ENCODE measurements at regions not wholly inside any gene's neighbourhood (a gene's known extent, or its start where the extent isn't known, plus 50 kb on each side); places are given as distances from the start of the nearest gene placed in this dataset.

DNA sequence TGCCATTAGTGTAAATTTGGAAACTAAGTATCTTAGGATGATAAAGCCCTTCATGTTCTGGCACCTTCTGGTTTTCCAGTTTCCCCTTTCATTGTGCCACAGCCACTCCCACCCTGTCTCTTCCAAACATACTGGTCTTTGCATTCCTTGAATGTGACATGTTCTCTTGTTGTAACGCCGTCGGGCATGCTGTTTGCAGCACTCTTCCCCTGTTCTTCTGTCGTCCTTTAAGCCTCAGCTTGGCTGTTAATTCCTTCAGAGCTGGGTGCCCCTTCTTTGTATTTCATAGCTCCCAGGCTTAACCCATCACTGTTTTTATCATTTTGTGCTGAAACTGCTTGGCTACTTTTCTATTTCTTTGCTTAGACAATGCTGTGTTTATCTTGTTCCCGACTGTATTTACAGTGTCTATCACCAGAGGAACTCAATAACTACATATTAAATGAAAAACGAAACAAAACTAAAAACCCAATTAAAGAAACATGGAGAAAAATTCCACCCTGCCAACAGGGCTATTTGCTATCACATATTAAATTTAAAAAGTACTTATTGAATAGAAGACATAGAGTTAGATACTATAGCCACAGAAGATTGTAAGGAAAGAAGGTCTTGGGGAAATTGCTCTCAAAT is 95.4 kb upstream of the KCNAB1 start:
- H3K4me1 ChIP-seq (ENCODE audit: control insufficient read depth in 3 of 3, insufficient read depth in 2 of 3, low read depth in 1 of 3, low read length in 2 of 3) = no peaks in the 10 kb centered on the region
- no peaks in the 10 kb centered on the region for H3K36me3 ChIP-seq (ENCODE audit: control insufficient read depth in 3 of 3, insufficient read depth in 2 of 3, low read depth in 1 of 3, low read length in 3 of 3)
- DNase-seq (no peak), FAIRE-seq (no peak)
- no peak overlapping the region for H3K27ac ChIP-seq (ENCODE audit: low read depth in 1 of 3, low read length in 2 of 3)
- WGBS, 3 donors = 15 to 29% (median 20%) methylated on average over 6 of the region's 6 CpGs
- H3K27me3 ChIP-seq (ENCODE audit: control insufficient read depth in 3 of 3, insufficient read depth in 3 of 3, low read length in 3 of 3) = peaks cover 0 to 5% (median 2%) of the 10 kb centered on the region in 3 donors
- H3K9me3 ChIP-seq (ENCODE audit: control insufficient read depth in 2 of 2, insufficient read depth in 1 of 2, low read depth in 1 of 2, low read length in 1 of 2) = no peaks in the 10 kb centered on the region
- H3K4me3 ChIP-seq (ENCODE audit: low read depth in 1 of 3, low read length in 3 of 3) = no peak overlapping the region

DNA sequence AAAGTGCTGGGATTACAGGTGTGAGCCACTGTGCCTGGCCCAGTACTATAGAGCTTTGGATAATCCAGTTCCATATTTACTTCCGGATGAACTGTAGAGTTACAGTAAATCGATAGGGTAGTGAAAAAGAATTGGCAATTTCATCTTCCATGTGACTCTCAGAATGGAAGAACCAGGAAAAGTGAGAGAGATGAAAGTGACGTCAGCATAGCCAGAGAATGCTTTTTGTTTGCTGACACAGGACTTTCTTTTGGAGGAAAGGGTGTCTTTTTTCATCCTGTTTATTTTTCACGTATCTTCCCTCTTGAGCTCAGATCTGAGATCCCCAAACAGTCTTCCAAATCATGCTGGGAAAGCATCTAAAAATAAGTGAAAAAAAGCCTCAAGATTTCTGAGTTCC is 91.2 kb upstream of the KCNAB1 start:
- no peaks in the 10 kb centered on the region for H3K4me1 ChIP-seq (ENCODE audit: control insufficient read depth in 3 of 3, insufficient read depth in 2 of 3, low read depth in 1 of 3, low read length in 2 of 3)
- no peak for FAIRE-seq

GRCh38 chr3:156030723-156031122 is 89.7 kb upstream of the KCNAB1 start:
- Histone ChIP-seq H3K4me1 (ENCODE audit: control insufficient read depth in 3 of 3, insufficient read depth in 2 of 3, low read depth in 1 of 3, low read length in 2 of 3) (no peaks in the 10 kb centered on the region), H3K27ac (ENCODE audit: low read depth in 1 of 3, low read length in 2 of 3) (no peak overlapping the region), H3K36me3 (ENCODE audit: control insufficient read depth in 3 of 3, insufficient read depth in 2 of 3, low read depth in 1 of 3, low read length in 3 of 3) (no peaks in the 10 kb centered on the region), H3K9me3 (ENCODE audit: control insufficient read depth in 2 of 2, insufficient read depth in 1 of 2, low read depth in 1 of 2, low read length in 1 of 2) (no peaks in the 10 kb centered on the region), H3K4me3 (ENCODE audit: low read depth in 1 of 3, low read length in 3 of 3) (no peak overlapping the region), H3K27me3 (ENCODE audit: control insufficient read depth in 3 of 3, insufficient read depth in 3 of 3, low read length in 3 of 3) (no peaks in the 10 kb centered on the region)
- WGBS, 3 donors = 86 to 94% (median 88%) methylated on average over 4 of the region's 4 CpGs
- DNase-seq (no peak), FAIRE-seq (no peak)

More for the DNA sequence above, 91.2 kb upstream of the KCNAB1 start:
- Histone ChIP-seq H3K4me3 (ENCODE audit: low read depth in 1 of 3, low read length in 3 of 3) (no peak overlapping the region), H3K9me3 (ENCODE audit: control insufficient read depth in 2 of 2, insufficient read depth in 1 of 2, low read depth in 1 of 2, low read length in 1 of 2) (no peaks in the 10 kb centered on the region), H3K27ac (ENCODE audit: low read depth in 1 of 3, low read length in 2 of 3) (no peak overlapping the region), H3K36me3 (ENCODE audit: control insufficient read depth in 3 of 3, insufficient read depth in 2 of 3, low read depth in 1 of 3, low read length in 3 of 3) (no peaks in the 10 kb centered on the region), H3K27me3 (ENCODE audit: control insufficient read depth in 3 of 3, insufficient read depth in 3 of 3, low read length in 3 of 3) (no peaks in the 10 kb centered on the region)
- DNase-seq = no peak
- WGBS, 3 donors = 71 to 80% (median 78%) methylated on average over 4 of the region's 4 CpGs

DNA sequence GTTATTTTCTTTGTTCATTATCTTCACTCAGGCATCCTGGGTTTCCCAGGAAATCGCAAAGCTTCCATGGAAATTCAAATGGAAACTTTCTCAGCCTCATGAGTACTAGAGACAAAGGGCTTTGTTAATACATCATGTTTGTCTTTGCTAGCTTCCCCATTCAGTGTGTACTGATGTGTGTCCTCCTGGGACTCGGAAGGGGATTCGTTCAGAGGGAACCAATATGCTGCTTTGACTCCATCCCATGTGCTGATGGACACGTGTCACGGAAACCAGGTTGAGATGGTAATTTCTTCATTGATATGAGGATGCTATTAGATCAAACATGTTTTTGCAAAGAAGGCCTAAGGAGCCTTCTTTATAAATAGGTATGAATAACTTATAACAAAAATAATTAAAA is 87.0 kb upstream of the KCNAB1 start:
- no peaks in the 10 kb centered on the region for H3K27me3 ChIP-seq (ENCODE audit: control insufficient read depth in 3 of 3, insufficient read depth in 3 of 3, low read length in 3 of 3)
- no peaks in the 10 kb centered on the region for H3K4me1 ChIP-seq (ENCODE audit: control insufficient read depth in 3 of 3, insufficient read depth in 2 of 3, low read depth in 1 of 3, low read length in 2 of 3)
- H3K36me3 ChIP-seq (ENCODE audit: control insufficient read depth in 3 of 3, insufficient read depth in 2 of 3, low read depth in 1 of 3, low read length in 3 of 3) = no peaks in the 10 kb centered on the region
- no peak overlapping the region for H3K27ac ChIP-seq (ENCODE audit: low read depth in 1 of 3, low read length in 2 of 3)
- no peak overlapping the region for H3K4me3 ChIP-seq (ENCODE audit: low read depth in 1 of 3, low read length in 3 of 3)
- H3K9me3 ChIP-seq (ENCODE audit: control insufficient read depth in 2 of 2, insufficient read depth in 1 of 2, low read depth in 1 of 2, low read length in 1 of 2) = no peaks in the 10 kb centered on the region
- DNase-seq (no peak), FAIRE-seq (no peak)
- 84 to 90% (median 88%) methylated on average over 5 of the region's 5 CpGs for WGBS, 3 donors

GRCh38 chr3:156035158-156035557 is 85.2 kb upstream of the KCNAB1 start:
- 66 to 85% (median 77%) methylated on average over 1 of the region's 1 CpG for WGBS, 3 donors
- no peaks in the 10 kb centered on the region for H3K36me3 ChIP-seq (ENCODE audit: control insufficient read depth in 3 of 3, insufficient read depth in 2 of 3, low read depth in 1 of 3, low read length in 3 of 3)
- H3K27me3 ChIP-seq (ENCODE audit: control insufficient read depth in 3 of 3, insufficient read depth in 3 of 3, low read length in 3 of 3) = no peaks in the 10 kb centered on the region
- H3K4me1 ChIP-seq (ENCODE audit: control insufficient read depth in 3 of 3, insufficient read depth in 2 of 3, low read depth in 1 of 3, low read length in 2 of 3) = no peaks in the 10 kb centered on the region
- no peak for DNase-seq
- no peak overlapping the region for H3K4me3 ChIP-seq (ENCODE audit: low read depth in 1 of 3, low read length in 3 of 3)
- H3K27ac ChIP-seq (ENCODE audit: low read depth in 1 of 3, low read length in 2 of 3) = no peak overlapping the region
- H3K9me3 ChIP-seq (ENCODE audit: control insufficient read depth in 2 of 2, insufficient read depth in 1 of 2, low read depth in 1 of 2, low read length in 1 of 2) = no peaks in the 10 kb centered on the region
- FAIRE-seq = no peak

- Histone ChIP-seq H3K4me1 (ENCODE audit: control insufficient read depth in 3 of 3, insufficient read depth in 2 of 3, low read depth in 1 of 3, low read length in 2 of 3) (no peaks in the 10 kb centered on the region), H3K27ac (ENCODE audit: low read depth in 1 of 3, low read length in 2 of 3) (no peak overlapping the region), H3K27me3 (ENCODE audit: control insufficient read depth in 3 of 3, insufficient read depth in 3 of 3, low read length in 3 of 3) (no peaks in the 10 kb centered on the region), H3K9me3 (ENCODE audit: control insufficient read depth in 2 of 2, insufficient read depth in 1 of 2, low read depth in 1 of 2, low read length in 1 of 2) (no peaks in the 10 kb centered on the region), H3K4me3 (ENCODE audit: low read depth in 1 of 3, low read length in 3 of 3) (no peak overlapping the region), H3K36me3 (ENCODE audit: control insufficient read depth in 3 of 3, insufficient read depth in 2 of 3, low read depth in 1 of 3, low read length in 3 of 3) (no peaks in the 10 kb centered on the region)
- 78 to 81% (median 80%) methylated on average over 6 of the region's 6 CpGs for WGBS, 3 donors
- DNase-seq (no peak), FAIRE-seq (no peak)
These were observed 83.9 kb upstream of the KCNAB1 start for GRCh38 chr3:156036258-156037053.

DNA sequence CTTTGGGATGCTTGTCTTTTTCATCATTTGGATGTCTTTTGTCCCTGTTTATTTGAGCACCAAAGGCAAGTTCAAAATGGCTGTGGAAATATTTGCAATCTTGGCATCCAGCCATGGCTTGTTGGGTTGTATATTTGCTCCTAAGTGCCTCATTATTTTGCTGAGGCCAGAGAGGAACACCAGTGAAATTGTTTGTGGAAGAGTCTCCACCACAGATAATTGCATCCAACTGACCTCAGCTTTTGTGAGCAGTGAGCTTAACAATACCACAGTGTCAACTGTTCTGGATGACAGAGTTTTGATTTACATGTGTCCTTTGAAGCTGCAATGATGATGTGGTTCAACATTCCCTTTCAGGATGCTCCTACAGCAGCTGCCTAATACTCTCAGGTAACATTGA is 83.0 kb upstream of the KCNAB1 start:
- DNase-seq (no peak), FAIRE-seq (no peak)
- Histone ChIP-seq H3K27me3 (ENCODE audit: control insufficient read depth in 3 of 3, insufficient read depth in 3 of 3, low read length in 3 of 3) (no peaks in the 10 kb centered on the region), H3K4me3 (ENCODE audit: low read depth in 1 of 3, low read length in 3 of 3) (no peak overlapping the region), H3K36me3 (ENCODE audit: control insufficient read depth in 3 of 3, insufficient read depth in 2 of 3, low read depth in 1 of 3, low read length in 3 of 3) (no peaks in the 10 kb centered on the region), H3K27ac (ENCODE audit: low read depth in 1 of 3, low read length in 2 of 3) (no peak overlapping the region), H3K4me1 (ENCODE audit: control insufficient read depth in 3 of 3, insufficient read depth in 2 of 3, low read depth in 1 of 3, low read length in 2 of 3) (no peaks in the 10 kb centered on the region), H3K9me3 (ENCODE audit: control insufficient read depth in 2 of 2, insufficient read depth in 1 of 2, low read depth in 1 of 2, low read length in 1 of 2) (no peaks in the 10 kb centered on the region)

DNA sequence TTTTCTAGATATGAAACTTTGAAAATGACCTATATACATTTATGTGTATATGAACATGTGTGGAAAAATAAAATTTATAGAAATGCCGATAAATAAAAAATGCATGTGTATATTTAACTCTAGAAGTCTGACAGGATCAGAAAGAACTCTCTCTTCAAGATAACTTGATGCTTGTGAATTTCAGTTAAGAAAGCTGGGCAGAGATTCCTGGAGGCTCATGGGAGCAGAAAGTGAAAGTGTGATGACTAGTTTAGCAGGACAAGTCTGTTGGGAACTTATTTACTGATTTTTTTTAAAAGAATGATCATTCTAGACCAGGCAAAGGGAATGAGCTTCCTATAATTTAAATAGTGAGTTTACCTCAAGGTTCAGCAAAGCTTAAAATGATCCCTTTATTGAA is 81.5 kb upstream of the KCNAB1 start:
- no peaks in the 10 kb centered on the region for H3K27me3 ChIP-seq (ENCODE audit: control insufficient read depth in 3 of 3, insufficient read depth in 3 of 3, low read length in 3 of 3)
- WGBS, 3 donors = 96 to 100% (median 99%) methylated on average over 1 of the region's 1 CpG
- FAIRE-seq = no peak

DNA sequence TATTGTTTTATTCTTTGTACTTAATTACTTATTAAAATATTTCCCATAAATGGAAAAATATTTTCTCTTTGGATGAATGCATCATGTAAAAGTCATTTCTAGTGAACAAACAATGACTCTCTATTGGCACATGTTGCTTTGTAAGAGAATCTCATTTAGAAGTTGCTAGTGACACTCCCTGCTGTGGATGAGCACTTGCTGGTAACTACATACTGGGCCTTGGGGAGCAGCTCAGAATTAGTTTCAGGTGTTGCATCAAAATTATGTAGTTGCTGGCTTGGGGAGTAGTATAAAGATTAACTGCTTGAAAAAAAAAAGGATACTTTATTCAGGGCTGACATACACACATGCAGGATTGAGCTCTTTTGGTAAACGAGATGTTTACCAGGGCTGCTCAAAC is 80.3 kb upstream of the KCNAB1 start:
- no peak for FAIRE-seq
- Histone ChIP-seq H3K9me3 (ENCODE audit: control insufficient read depth in 2 of 2, insufficient read depth in 1 of 2, low read depth in 1 of 2, low read length in 1 of 2) (no peaks in the 10 kb centered on the region), H3K4me3 (ENCODE audit: low read depth in 1 of 3, low read length in 3 of 3) (no peak overlapping the region), H3K27me3 (ENCODE audit: control insufficient read depth in 3 of 3, insufficient read depth in 3 of 3, low read length in 3 of 3) (no peaks in the 10 kb centered on the region), H3K36me3 (ENCODE audit: control insufficient read depth in 3 of 3, insufficient read depth in 2 of 3, low read depth in 1 of 3, low read length in 3 of 3) (no peaks in the 10 kb centered on the region), H3K27ac (ENCODE audit: low read depth in 1 of 3, low read length in 2 of 3) (no peak overlapping the region), H3K4me1 (ENCODE audit: control insufficient read depth in 3 of 3, insufficient read depth in 2 of 3, low read depth in 1 of 3, low read length in 2 of 3) (no peaks in the 10 kb centered on the region)
- no peak for DNase-seq
- WGBS, 3 donors = 57 to 77% (median 67%) methylated on average over 1 of the region's 1 CpG

More for the DNA sequence above, 81.5 kb upstream of the KCNAB1 start:
- H3K27ac ChIP-seq (ENCODE audit: low read depth in 1 of 3, low read length in 2 of 3) = no peak overlapping the region
- no peaks in the 10 kb centered on the region for H3K36me3 ChIP-seq (ENCODE audit: control insufficient read depth in 3 of 3, insufficient read depth in 2 of 3, low read depth in 1 of 3, low read length in 3 of 3)
- no peak overlapping the region for H3K4me3 ChIP-seq (ENCODE audit: low read depth in 1 of 3, low read length in 3 of 3)
- no peak for DNase-seq
- H3K4me1 ChIP-seq (ENCODE audit: control insufficient read depth in 3 of 3, insufficient read depth in 2 of 3, low read depth in 1 of 3, low read length in 2 of 3) = no peaks in the 10 kb centered on the region
- no peaks in the 10 kb centered on the region for H3K9me3 ChIP-seq (ENCODE audit: control insufficient read depth in 2 of 2, insufficient read depth in 1 of 2, low read depth in 1 of 2, low read length in 1 of 2)

Data from small intestine (tissue), 7 donors.